HepG2 (cell line): ENCODE measurements at regions not wholly inside any gene's neighbourhood (a gene's known extent, or its start where the extent isn't known, plus 50 kb on each side); places are given as distances from the start of the nearest gene placed in this dataset.

Experiments used
- ATAC-seq: fragments of 200-7000 bp; cut with Tn5 transposase; 3 replicates; pipeline ENCODE4 v1.9.1; 2020; ENCODE audit warnings: mild to moderate bottlenecking, moderate library complexity
- BruUV-seq: library from RNA; stranded (reverse); fragments of 400-500 nt; replicated peaks from 2 replicates; lab custom pipeline; 2021; lab: Mats Ljungman, UMichigan
- CTCF ChIA-PET: fragments of 300-600 bp; formaldehyde crosslinking; extraction: SDS; loops from one replicate; lab custom pipeline; 2021; ENCODE audit warnings: low total read pairs, inconsistent platforms, low intra/inter-chr PET ratio; lab: Yijun Ruan, JAX
- POLR2A ChIA-PET: fragments of 350-600 bp; sonication (Branson Sonifier 250); formaldehyde crosslinking; loops from one replicate; lab custom pipeline; 2020; ENCODE audit warnings: antibody characterized with exemption, inconsistent platforms; lab: Yijun Ruan, JAX
- DNase-seq: peaks from one replicate; pipeline ENCODE4 v3.0.0-alpha.2; 2015; ENCODE audit warnings: low spot score
- FAIRE-seq: peaks from 3 replicates; lab custom pipeline; 2011; peaks lifted over from hg19 to GRCh38; lab: Jason Lieb, UNC
- H2AFZ ChIP-seq: one replicate; pipeline ENCODE4 v1.6.1; 2011; ENCODE audit warnings: low read length, inconsistent platforms
- H3K27ac ChIP-seq: fragments of 300-600 bp; 3 replicates; pipeline ENCODE4 v1.8.0; 2011; ENCODE audit warnings: mixed run types, mild to moderate bottlenecking, mixed read lengths, low read length, inconsistent platforms; ENCODE audit not compliant: insufficient read depth; ENCODE audit errors: extremely low read length
- H3K27me3 ChIP-seq, 2 experiments: fragments of 200-600 bp in 1 of 2; 2 replicates in 1 of 2; 3 replicates in 1 of 2; pipeline versions ENCODE4 v1.6.0 to v1.8.0; 2011; ENCODE audit warnings: low read length in 2 of 2, mild to moderate bottlenecking in 2 of 2, moderate library complexity in 2 of 2, inconsistent platforms in 1 of 2; ENCODE audit not compliant: insufficient read depth in 2 of 2, control insufficient read depth in 1 of 2
- H3K36me3 ChIP-seq, 2 experiments: fragments of 200-600 bp in 1 of 2; replicated peaks in 1 of 2; 2 replicates in 1 of 2; 3 replicates in 1 of 2; pipeline versions ENCODE4 v1.5.1 to v1.8.0; 2011; ENCODE audit warnings: low read length in 2 of 2, inconsistent platforms in 1 of 2; ENCODE audit not compliant: insufficient read depth in 2 of 2, control insufficient read depth in 1 of 2
- H3K4me1 ChIP-seq: 2 replicates; pipeline ENCODE4 v1.5.1; 2012; ENCODE audit warnings: low read length, inconsistent platforms; ENCODE audit not compliant: insufficient read depth
- H3K4me2 ChIP-seq: 2 replicates; pipeline ENCODE4 v1.6.0; 2011; ENCODE audit warnings: low read depth, low read length, inconsistent platforms
- H3K4me3 ChIP-seq, 3 experiments: fragments of 200-600 bp in 1 of 3; sonication (generic), shearing (Covaris generic) in 1 of 3; replicated peaks in 1 of 3; 2 replicates each; pipeline ENCODE4 v1.5.1; 2011 to 2016; ENCODE audit warnings: low read length in 3 of 3, inconsistent platforms in 2 of 3, low read depth in 2 of 3, mild to moderate bottlenecking in 2 of 3, control low read depth in 1 of 3, mixed read lengths in 1 of 3; ENCODE audit not compliant: insufficient read depth in 1 of 3
- H3K79me2 ChIP-seq: one replicate; pipeline ENCODE4 v1.6.1; 2011; ENCODE audit warnings: low read length, inconsistent platforms; ENCODE audit not compliant: insufficient read depth
- H3K9ac ChIP-seq: 2 replicates; pipeline ENCODE4 v1.6.0; 2011; ENCODE audit warnings: mild to moderate bottlenecking, low read depth, low read length, inconsistent platforms; ENCODE audit not compliant: insufficient read depth
- H3K9me3 ChIP-seq: 2 replicates; pipeline ENCODE4 v1.5.1; 2012; ENCODE audit warnings: mild to moderate bottlenecking, low read length
- H4K20me1 ChIP-seq: 2 replicates; pipeline ENCODE4 v1.6.0; 2011; ENCODE audit warnings: inconsistent platforms, mild to moderate bottlenecking, low read length, moderate library complexity; ENCODE audit not compliant: insufficient read depth
- DMAP1 ChIP-seq: IDR thresholded peaks from 2 replicates; pipeline ENCODE4 v1.6.1; 2016
- IKZF4 ChIP-seq: sonication (generic); formaldehyde crosslinking; IDR thresholded peaks from 2 replicates; pipeline ENCODE4 v1.5.1; 2020; ENCODE audit warnings: borderline replicate concordance, mild to moderate bottlenecking, low read depth, missing genetic modification reagents; ENCODE audit errors: not compliant biosample characterization
- NR2F6 ChIP-seq, 2 experiments: IDR thresholded peaks; 2 replicates each; pipeline ENCODE4 v1.6.1; 2016; ENCODE audit warnings: antibody characterized with exemption in 1 of 2, mild to moderate bottlenecking in 1 of 2
- SRY ChIP-seq: sonication (generic); formaldehyde crosslinking; IDR thresholded peaks from 2 replicates; pipeline ENCODE4 v1.8.0; 2022; ENCODE audit warnings: mild to moderate bottlenecking, missing genetic modification reagents
- ZNF362 ChIP-seq: sonication (generic); formaldehyde crosslinking; IDR thresholded peaks from 2 replicates; pipeline ENCODE4 v1.4.0; 2020; ENCODE audit warnings: missing genetic modification reagents, mild to moderate bottlenecking, borderline replicate concordance
- ZNF709 ChIP-seq: sonication (generic); formaldehyde crosslinking; IDR thresholded peaks from 2 replicates; pipeline ENCODE4 v1.5.0; 2020; ENCODE audit warnings: mild to moderate bottlenecking, missing genetic modification reagents
- ZSCAN21 ChIP-seq: sonication (generic); formaldehyde crosslinking; IDR thresholded peaks from 2 replicates; pipeline ENCODE4 v1.8.0; 2022; ENCODE audit warnings: mild to moderate bottlenecking, missing genetic modification reagents, moderate library complexity, borderline replicate concordance
- WGBS: methylation state at CpG from one replicate; pipeline ENCODE4 v1.1.6; 2017; ENCODE audit warnings: low lambda C conversion rate; 5-methylcytosine and 5-hydroxymethylcytosine counted together
- in situ Hi-C: cut with HindIII; loops from 2 replicates; pipeline ENCODE4 v1.10.0; 2017; ENCODE audit warnings: low pct_unique_long_range_greater_than_20kb; ENCODE audit not compliant: extremely low pct_ligation_motif_present
- intact Hi-C: fragments of 100-400 bp; cut with micrococcal nuclease; formaldehyde crosslinking; loops from one replicate; pipeline ENCODE4 v1.10.0; 2022; ENCODE audit not compliant: unreplicated experiment

- Histone ChIP-seq H4K20me1 (no peaks in the 10 kb centered on the region), H3K9ac (no peak overlapping the region), H3K4me3 (no peak overlapping the region), H3K36me3 (no peaks in the 10 kb centered on the region)
- POLR2A ChIA-PET: no interaction called here
- no peak for TF ChIP-seq IKZF4 (CRISPR knock-in tag)
- TF ChIP-seq, all 625 proteins: peak for 0
- Histone ChIP-seq H3K4me1 (no peaks in the 10 kb centered on the region; the same call in 1 of the 2 replicates), H2AFZ (no peak overlapping the region), H3K9me3 (no peaks in the 10 kb centered on the region), H3K27ac (no peak overlapping the region), H3K4me2 (no peak overlapping the region), H3K27me3 (no peaks in the 10 kb centered on the region), H3K79me2 (no peaks in the 10 kb centered on the region)
- no peak for ATAC-seq
- intact Hi-C loops: no loop called here
- BruUV-seq: no TSS peak
- WGBS: 44% methylated on average over 2 of the region's 2 CpGs
- in situ Hi-C loops: no loop called here
- no peak for DNase-seq
- no peak for FAIRE-seq
- CTCF ChIA-PET: no interaction called here
Observed at GRCh38 chr5:87900419-87900818, 368.2 kb downstream of the TMEM161B start.

GRCh38 chr5:87899721-87900131 is 368.9 kb downstream of the TMEM161B start:
- CTCF ChIA-PET: no interaction called here
- 2% methylated on average over 3 of the region's 3 CpGs for WGBS
- DNase-seq (peak; percentile 5), ATAC-seq (peak; percentile 42; the same call in 1 of the 3 replicates), FAIRE-seq (no peak)
- Histone ChIP-seq H3K4me1 (no peaks in the 10 kb centered on the region; the same call in 1 of the 2 replicates), H3K27me3 (no peaks in the 10 kb centered on the region), H2AFZ (no peak overlapping the region), H3K36me3 (no peaks in the 10 kb centered on the region), H3K9me3 (no peaks in the 10 kb centered on the region), H3K4me3 (no peak overlapping the region), H3K9ac (no peak overlapping the region), H3K79me2 (no peaks in the 10 kb centered on the region), H4K20me1 (no peaks in the 10 kb centered on the region), H3K4me2 (no peak overlapping the region), H3K27ac (no peak overlapping the region)
- POLR2A ChIA-PET: no interaction called here
- no TSS peak for BruUV-seq
- TF ChIP-seq DMAP1 (CRISPR knock-in tag) (no peak), SRY (CRISPR knock-in tag) (no peak), ZSCAN21 (CRISPR knock-in tag) (no peak), ZNF362 (CRISPR knock-in tag) (no peak), NR2F6 (IDR thresholded peaks at IDR 0.05) (peak; percentile 33; the same call in 1 of the 2 replicates), NR2F6 (CRISPR knock-in tag; IDR thresholded peaks at IDR 0.05) (no peak), ZNF709 (no peak)
- in situ Hi-C loops: no loop called here
- intact Hi-C loops: no loop called here
